ENCODE measurements at regions not wholly inside any gene's neighbourhood (a gene's known extent, or its start where the extent isn't known, plus 50 kb on each side); places are given as distances from the start of the nearest gene placed in this dataset.

DNA sequence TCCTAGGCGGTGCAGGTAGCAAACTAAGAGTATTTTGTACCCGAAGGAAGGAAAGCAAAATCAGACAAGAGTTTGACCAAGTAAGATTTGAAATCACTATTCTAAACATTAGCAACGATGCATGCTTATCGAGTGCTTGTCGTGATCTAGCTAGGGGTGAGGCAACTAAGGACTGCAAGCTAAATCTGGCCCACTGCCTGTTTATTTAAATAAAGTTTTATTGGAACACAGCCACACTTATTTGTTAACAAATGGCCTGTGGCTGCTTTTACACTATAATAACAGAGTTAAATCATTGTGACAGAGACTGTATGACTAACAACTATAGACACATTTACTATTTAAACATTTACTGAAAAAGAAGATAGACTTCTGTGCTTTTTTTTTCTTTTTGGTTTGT, 983.6 kb downstream of the VRK1 start:
- no TSS peak for BruUV-seq (replicated peaks)
- TF ChIP-seq, protein P1, sequence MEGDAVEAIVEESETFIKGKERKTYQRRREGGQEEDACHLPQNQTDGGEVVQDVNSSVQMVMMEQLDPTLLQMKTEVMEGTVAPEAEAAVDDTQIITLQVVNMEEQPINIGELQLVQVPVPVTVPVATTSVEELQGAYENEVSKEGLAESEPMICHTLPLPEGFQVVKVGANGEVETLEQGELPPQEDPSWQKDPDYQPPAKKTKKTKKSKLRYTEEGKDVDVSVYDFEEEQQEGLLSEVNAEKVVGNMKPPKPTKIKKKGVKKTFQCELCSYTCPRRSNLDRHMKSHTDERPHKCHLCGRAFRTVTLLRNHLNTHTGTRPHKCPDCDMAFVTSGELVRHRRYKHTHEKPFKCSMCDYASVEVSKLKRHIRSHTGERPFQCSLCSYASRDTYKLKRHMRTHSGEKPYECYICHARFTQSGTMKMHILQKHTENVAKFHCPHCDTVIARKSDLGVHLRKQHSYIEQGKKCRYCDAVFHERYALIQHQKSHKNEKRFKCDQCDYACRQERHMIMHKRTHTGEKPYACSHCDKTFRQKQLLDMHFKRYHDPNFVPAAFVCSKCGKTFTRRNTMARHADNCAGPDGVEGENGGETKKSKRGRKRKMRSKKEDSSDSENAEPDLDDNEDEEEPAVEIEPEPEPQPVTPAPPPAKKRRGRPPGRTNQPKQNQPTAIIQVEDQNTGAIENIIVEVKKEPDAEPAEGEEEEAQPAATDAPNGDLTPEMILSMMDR (IDR thresholded peaks at IDR 0.05; ENCODE audit: insufficient read depth in 1 of 2, low read depth in 1 of 2, low read length in 1 of 2, severe bottlenecking in 1 of 2, unreplicated experiment in 1 of 2): no peak
- intact Hi-C loops (cut with micrococcal nuclease; ENCODE audit: unreplicated experiment): no loop called here
- ChIA-PET POLR2A (no interaction called here), CTCF (no interaction called here)
- no peaks in the 10 kb centered on the region for H3K36me3 Mint-ChIP-seq (ENCODE audit: insufficient read depth, unreplicated experiment)
- H3K36me3 ChIP-seq (ENCODE audit: control insufficient read depth, insufficient read depth, low read length): no peaks in the 10 kb centered on the region
- no peaks in the 10 kb centered on the region for H3K9me3 ChIP-seq
- peaks cover 6% of the 10 kb centered on the region for H3K9me3 Mint-ChIP-seq (ENCODE audit: unreplicated experiment)
- no peaks in the 10 kb centered on the region for H3K4me1 ChIP-seq
- no peak for DNase-seq
- no peaks in the 10 kb centered on the region for H3K27me3 Mint-ChIP-seq (ENCODE audit: insufficient read depth, unreplicated experiment)
- H3K4me1 Mint-ChIP-seq (ENCODE audit: low read depth, unreplicated experiment): no peaks in the 10 kb centered on the region
- no peak overlapping the region for H3K27ac Mint-ChIP-seq (ENCODE audit: unreplicated experiment)
- no peak overlapping the region for H3K4me3 Mint-ChIP-seq (ENCODE audit: unreplicated experiment)
- H3K27me3 ChIP-seq (replicated peaks; ENCODE audit: control insufficient read depth, insufficient read depth, low read length): no peaks in the 10 kb centered on the region
- no peak overlapping the region for H3K4me3 ChIP-seq (ENCODE audit: low read depth, low read length)

DNA sequence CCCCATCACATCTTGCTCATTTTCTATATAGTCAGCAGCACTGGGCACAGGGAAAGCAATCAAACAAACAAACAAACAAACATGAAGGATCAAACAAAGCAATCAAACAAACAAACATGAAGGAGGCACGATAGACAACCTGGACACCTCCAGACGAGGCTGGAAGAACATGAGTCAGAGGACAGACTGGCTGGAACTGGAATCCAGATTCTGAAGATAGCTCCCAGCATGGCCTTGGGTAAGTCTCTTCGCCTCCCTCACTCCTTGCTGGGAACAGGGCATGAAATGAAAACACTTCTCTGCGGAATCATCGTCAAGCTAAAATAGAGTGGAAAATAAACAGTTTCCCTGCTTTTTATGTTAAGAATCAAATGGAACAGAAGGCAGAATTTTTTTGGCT, 984.8 kb downstream of the VRK1 start:
- intact Hi-C loops (cut with micrococcal nuclease; ENCODE audit: unreplicated experiment): no loop called here
- Histone ChIP-seq H3K4me1 (no peaks in the 10 kb centered on the region), H3K27me3 (replicated peaks; ENCODE audit: control insufficient read depth, insufficient read depth, low read length) (no peaks in the 10 kb centered on the region), H3K36me3 (ENCODE audit: control insufficient read depth, insufficient read depth, low read length) (no peaks in the 10 kb centered on the region), H3K4me3 (ENCODE audit: low read depth, low read length) (no peak overlapping the region), H3K9me3 (no peaks in the 10 kb centered on the region)
- H3K4me1 Mint-ChIP-seq (ENCODE audit: low read depth, unreplicated experiment): no peaks in the 10 kb centered on the region
- TF ChIP-seq, protein P1 (IDR thresholded peaks at IDR 0.05; ENCODE audit: insufficient read depth in 1 of 2, low read depth in 1 of 2, low read length in 1 of 2, severe bottlenecking in 1 of 2, unreplicated experiment in 1 of 2): no peak
- DNase-seq: no peak
- H3K9me3 Mint-ChIP-seq (ENCODE audit: unreplicated experiment): peaks cover 6% of the 10 kb centered on the region
- POLR2A ChIA-PET: no interaction called here
- no peak overlapping the region for H3K4me3 Mint-ChIP-seq (ENCODE audit: unreplicated experiment)
- no TSS peak for BruUV-seq (replicated peaks)
- H3K36me3 Mint-ChIP-seq (ENCODE audit: insufficient read depth, unreplicated experiment): no peaks in the 10 kb centered on the region
- no peaks in the 10 kb centered on the region for H3K27me3 Mint-ChIP-seq (ENCODE audit: insufficient read depth, unreplicated experiment)
- no peak overlapping the region for H3K27ac Mint-ChIP-seq (ENCODE audit: unreplicated experiment)
- CTCF ChIA-PET: no interaction called here

DNA sequence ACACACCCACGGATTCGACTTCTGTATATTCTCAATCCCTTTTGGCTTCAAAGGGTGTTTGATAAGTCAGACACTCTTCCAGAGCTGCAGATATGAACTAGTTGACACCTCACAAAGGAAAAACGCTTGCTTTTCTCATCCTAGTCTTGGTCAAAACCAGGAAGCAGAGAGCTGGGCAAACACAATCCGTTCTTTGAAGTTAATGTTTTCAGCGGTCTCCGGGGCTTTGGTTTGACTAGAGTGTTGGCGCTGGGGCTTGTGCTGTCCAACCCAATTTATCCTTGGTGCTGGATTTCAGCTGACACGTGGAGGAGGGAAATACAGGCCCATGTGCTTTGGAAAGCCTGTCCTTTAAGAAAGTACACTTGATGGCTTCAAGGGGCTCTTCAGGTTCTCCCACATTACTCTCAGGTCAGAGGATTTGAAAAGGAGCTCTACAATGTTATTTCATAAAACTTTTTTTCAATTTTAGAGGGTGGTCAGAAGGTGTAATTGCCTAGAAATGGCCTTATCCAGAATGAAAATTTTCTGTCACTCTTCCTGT, 985.8 kb downstream of the VRK1 start:
- no peak for DNase-seq
- Mint-ChIP-seq H3K9me3 (ENCODE audit: unreplicated experiment) (peaks cover 6% of the 10 kb centered on the region), H3K4me3 (ENCODE audit: unreplicated experiment) (no peak overlapping the region), H3K27me3 (ENCODE audit: insufficient read depth, unreplicated experiment) (no peaks in the 10 kb centered on the region), H3K36me3 (ENCODE audit: insufficient read depth, unreplicated experiment) (no peaks in the 10 kb centered on the region), H3K27ac (ENCODE audit: unreplicated experiment) (no peak overlapping the region), H3K4me1 (ENCODE audit: low read depth, unreplicated experiment) (no peaks in the 10 kb centered on the region)
- no TSS peak for BruUV-seq (replicated peaks)
- no peaks in the 10 kb centered on the region for H3K9me3 ChIP-seq
- intact Hi-C loops (cut with micrococcal nuclease; ENCODE audit: unreplicated experiment): no loop called here
- TF ChIP-seq, protein P1 (IDR thresholded peaks at IDR 0.05; ENCODE audit: insufficient read depth in 1 of 2, low read depth in 1 of 2, low read length in 1 of 2, severe bottlenecking in 1 of 2, unreplicated experiment in 1 of 2): no peak
- no peaks in the 10 kb centered on the region for H3K36me3 ChIP-seq (ENCODE audit: control insufficient read depth, insufficient read depth, low read length)
- no peak overlapping the region for H3K4me3 ChIP-seq (ENCODE audit: low read depth, low read length)
- ChIA-PET CTCF (no interaction called here), POLR2A (no interaction called here)
- H3K27me3 ChIP-seq (replicated peaks; ENCODE audit: control insufficient read depth, insufficient read depth, low read length): no peaks in the 10 kb centered on the region
- H3K4me1 ChIP-seq: no peaks in the 10 kb centered on the region

Measured in Caco-2 (cell line).